Spleen (tissue), 7 donors: ENCODE measurements at regions not wholly inside any gene's neighbourhood (a gene's known extent, or its start where the extent isn't known, plus 50 kb on each side); places are given as distances from the start of the nearest gene placed in this dataset.

ENCODE experiments used
- CTCF ChIP-seq, 11 experiments: fragments of 200-600 bp in 7 of 11; fragments of 450-650 bp in 4 of 11; sonication (generic) in 4 of 11; IDR thresholded peaks in 8 of 11; conservative IDR thresholded peaks in 3 of 11; 1 replicate in 7 of 11; 2 replicates in 4 of 11; pipeline versions ENCODE4 v1.4.0 to v1.8.0; 2016 to 2021; ENCODE audit warnings: antibody characterized with exemption in 11 of 11, inconsistent platforms in 4 of 11, mild to moderate bottlenecking in 1 of 11
- POLR2AphosphoS5 ChIP-seq, 3 donors: sonication (generic); formaldehyde crosslinking; IDR thresholded peaks; one replicate each; pipeline ENCODE4 v1.5.1; 2017; ENCODE audit warnings: antibody characterized with exemption in 3 of 3
- donor health status: DM: no; HTN: no; CAD: no; lungs with moderate emphysema.
- donor health status: DM: no; HTN: no; CAD: no.
- donor health status: DM: no; HTN: no; CAD: no.

GRCh38 chr1:83015163-83015562 is 983.8 kb downstream of the TTLL7 start:
- TF ChIP-seq POLR2AphosphoS5 (IDR thresholded peaks at IDR 0.05) (no peak), CTCF (IDR thresholded peaks at IDR 0.05 in 8 of 11, conservative IDR thresholded peaks at IDR 0.05 in 3 of 11) (no peak)
